ENCODE measurements at regions not wholly inside any gene's neighbourhood (a gene's known extent, or its start where the extent isn't known, plus 50 kb on each side); places are given as distances from the start of the nearest gene placed in this dataset.

- no peak for DNase-seq (ENCODE audit: extremely low spot score)
- no peak for TF ChIP-seq CTCF (IDR thresholded peaks at IDR 0.05; ENCODE audit: control extremely low read depth, extremely low read depth, low read depth, missing control alignments)
- ChIA-PET CTCF (interaction anchor here (1.1 to 1.5 kb wide), 3 partner anchors 18 to 30 kb away, joined by 3 to 4 read pairs (median 4); no protein-coding TSS in a partner anchor), POLR2A (no interaction called here)
These were observed 72.4 kb upstream of the ISX start for GRCh38 chr22:34993548-34993947.

- CTCF ChIA-PET = interaction anchor here (0.9 kb wide), 1 partner anchor 14 kb away, joined by 3 read pairs; no protein-coding TSS in a partner anchor
- POLR2A ChIA-PET = no interaction called here
- no peak for TF ChIP-seq CTCF (IDR thresholded peaks at IDR 0.05; ENCODE audit: control extremely low read depth, extremely low read depth, low read depth, missing control alignments)
- DNase-seq (ENCODE audit: extremely low spot score) = no peak
These were observed 68.2 kb upstream of the ISX start for GRCh38 chr22:34997633-34998299.

GRCh38 chr22:34998921-34999320 is 67.0 kb upstream of the ISX start:
- no peak for DNase-seq (ENCODE audit: extremely low spot score)
- POLR2A ChIA-PET = no interaction called here
- TF ChIP-seq CTCF (IDR thresholded peaks at IDR 0.05; ENCODE audit: control extremely low read depth, extremely low read depth, low read depth, missing control alignments) = no peak
- CTCF ChIA-PET = interaction anchor here (2.0 kb wide), 1 partner anchor 9 kb away, joined by 7 read pairs; no protein-coding TSS in a partner anchor

GRCh38 chr22:35008213-35008612 is 57.7 kb upstream of the ISX start:
- ChIA-PET POLR2A (no interaction called here), CTCF (interaction anchor here (0.6 to 4.4 kb wide), 3 partner anchors 16 to 198 kb away, joined by 3 to 23 read pairs (median 3); no protein-coding TSS in a partner anchor)

GRCh38 chr22:35010543-35010942 is 55.4 kb upstream of the ISX start:
- no peak for DNase-seq (ENCODE audit: extremely low spot score)
- POLR2A ChIA-PET = no interaction called here
- CTCF ChIA-PET = interaction anchor here (1.4 kb wide), 1 partner anchor 12 kb away, joined by 3 read pairs; no protein-coding TSS in a partner anchor
- TF ChIP-seq CTCF (IDR thresholded peaks at IDR 0.05; ENCODE audit: control extremely low read depth, extremely low read depth, low read depth, missing control alignments) = no peak

More at GRCh38 chr22:35008213-35008612, 57.7 kb upstream of the ISX start:
- no peak for TF ChIP-seq CTCF (IDR thresholded peaks at IDR 0.05; ENCODE audit: control extremely low read depth, extremely low read depth, low read depth, missing control alignments)
- DNase-seq (ENCODE audit: extremely low spot score) = no peak

GRCh38 chr22:35014812-35015211 is 51.1 kb upstream of the ISX start:
- CTCF ChIA-PET = interaction anchor here (2.7 to 5.1 kb wide), 2 partner anchors 9 to 135 kb away, joined by 10 to 33 read pairs; no protein-coding TSS in a partner anchor
- DNase-seq (ENCODE audit: extremely low spot score) = no peak
- TF ChIP-seq CTCF (IDR thresholded peaks at IDR 0.05; ENCODE audit: control extremely low read depth, extremely low read depth, low read depth, missing control alignments) = no peak
- POLR2A ChIA-PET = no interaction called here
